GM18498 (cell line): ENCODE measurements at regions not wholly inside any gene's neighbourhood (a gene's known extent, or its start where the extent isn't known, plus 50 kb on each side); places are given as distances from the start of the nearest gene placed in this dataset.
"Not testable (repeated sequence)": the region's sequence is repeated elsewhere in the genome, so short reads cannot be mapped to it uniquely, and the experiment has no call there.

Experiments used
- ATAC-seq: cut with Tn5 transposase; IDR thresholded peaks from one replicate; pipeline ENCODE4 v1.9.1; 2021; ENCODE audit warnings: mild to moderate bottlenecking, moderate library complexity; ENCODE audit not compliant: unreplicated experiment

- ATAC-seq, result no peak
Observed at GRCh38 chr6:144429753-144430152, 144.6 kb downstream of the UTRN start.

- not testable (repeated sequence) for ATAC-seq
Observed at GRCh38 chr6:144433446-144433845, 148.3 kb downstream of the UTRN start.

- ATAC-seq, result no peak
Observed at GRCh38 chr6:144434308-144434990, 149.3 kb downstream of the UTRN start.

- ATAC-seq, result no peak
Observed at GRCh38 chr6:144435602-144436426, 150.7 kb downstream of the UTRN start.

GRCh38 chr6:144437105-144437504 is 152.0 kb downstream of the UTRN start:
- ATAC-seq, result no peak

- ATAC-seq, result no peak
Observed at GRCh38 chr6:144438103-144438502, 153.0 kb downstream of the UTRN start.

- ATAC-seq, result no peak
Observed at GRCh38 chr6:144439016-144439415, 153.9 kb downstream of the UTRN start.

- not testable (repeated sequence) for ATAC-seq
Observed at GRCh38 chr6:144441801-144442200, 156.7 kb downstream of the UTRN start.

GRCh38 chr6:144443157-144443556 is 158.0 kb downstream of the UTRN start:
- no peak for ATAC-seq

- ATAC-seq, result no peak
Observed at GRCh38 chr6:144447472-144447871, 162.3 kb downstream of the UTRN start.

- no peak for ATAC-seq
Observed at GRCh38 chr6:144449218-144449617, 164.1 kb downstream of the UTRN start.

GRCh38 chr6:144449911-144450597 is 164.9 kb downstream of the UTRN start:
- no peak for ATAC-seq

- ATAC-seq, result peak; percentile 95
Observed at GRCh38 chr6:144460327-144461095, 175.4 kb downstream of the UTRN start.

GRCh38 chr6:144462058-144462457 is 176.9 kb downstream of the UTRN start:
- no peak for ATAC-seq

- no peak for ATAC-seq
Observed at GRCh38 chr6:144466716-144467115, 181.6 kb downstream of the UTRN start.

- ATAC-seq, result no peak
Observed at GRCh38 chr6:144467172-144467762, 182.1 kb downstream of the UTRN start.

- no peak for ATAC-seq
Observed at GRCh38 chr6:144467921-144468320, 182.8 kb downstream of the UTRN start.

GRCh38 chr6:144468709-144469108 is 183.6 kb downstream of the UTRN start:
- ATAC-seq, result no peak

GRCh38 chr6:144469144-144469575 is 184.0 kb downstream of the UTRN start:
- ATAC-seq, result peak; percentile 91

GRCh38 chr6:144470201-144470600 is 185.1 kb downstream of the UTRN start:
- not testable (repeated sequence) for ATAC-seq
